OCI-LY7 (cell line): ENCODE measurements at regions not wholly inside any gene's neighbourhood (a gene's known extent, or its start where the extent isn't known, plus 50 kb on each side); places are given as distances from the start of the nearest gene placed in this dataset.

ENCODE experiments used
- EZH2phosphoT487 ChIP-seq: fragments of 200-600 bp; sonication (generic); IDR thresholded peaks from 2 replicates; pipeline ENCODE4 v1.6.1; 2018; ENCODE audit warnings: low read depth, borderline replicate concordance, mild to moderate bottlenecking, mixed run types, antibody characterized with exemption, low read length, moderate library complexity, mixed read lengths
- TF ChIP-seq, protein P1 (sequence below): fragments of 200-600 bp; sonication (generic); conservative IDR thresholded peaks from 2 replicates; pipeline ENCODE4 v1.5.1; 2014; ENCODE audit warnings: mild to moderate bottlenecking, antibody characterized with exemption, low read length, moderate library complexity, mixed read lengths

DNA sequence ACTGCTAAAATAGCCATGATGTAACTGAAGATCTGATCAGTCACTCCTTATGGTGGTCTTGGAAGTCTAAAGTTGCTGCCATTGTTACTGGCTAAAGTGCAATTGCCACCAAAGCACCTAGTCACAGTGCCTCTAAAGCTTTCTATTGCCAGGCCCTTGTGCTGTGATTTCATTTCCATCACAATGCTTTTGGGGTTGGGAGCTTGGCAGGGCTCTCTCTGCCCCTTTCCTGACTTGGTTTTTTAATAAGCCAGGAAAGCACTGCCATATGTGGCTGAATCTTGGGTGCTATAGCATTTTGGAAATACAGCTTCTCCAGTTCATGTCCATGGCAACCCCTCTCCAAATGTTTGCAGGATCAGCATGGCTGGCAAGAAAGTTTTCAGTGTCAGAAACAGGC lies 1712.4 kb upstream of the TENM3 start:
- TF ChIP-seq, protein P1, sequence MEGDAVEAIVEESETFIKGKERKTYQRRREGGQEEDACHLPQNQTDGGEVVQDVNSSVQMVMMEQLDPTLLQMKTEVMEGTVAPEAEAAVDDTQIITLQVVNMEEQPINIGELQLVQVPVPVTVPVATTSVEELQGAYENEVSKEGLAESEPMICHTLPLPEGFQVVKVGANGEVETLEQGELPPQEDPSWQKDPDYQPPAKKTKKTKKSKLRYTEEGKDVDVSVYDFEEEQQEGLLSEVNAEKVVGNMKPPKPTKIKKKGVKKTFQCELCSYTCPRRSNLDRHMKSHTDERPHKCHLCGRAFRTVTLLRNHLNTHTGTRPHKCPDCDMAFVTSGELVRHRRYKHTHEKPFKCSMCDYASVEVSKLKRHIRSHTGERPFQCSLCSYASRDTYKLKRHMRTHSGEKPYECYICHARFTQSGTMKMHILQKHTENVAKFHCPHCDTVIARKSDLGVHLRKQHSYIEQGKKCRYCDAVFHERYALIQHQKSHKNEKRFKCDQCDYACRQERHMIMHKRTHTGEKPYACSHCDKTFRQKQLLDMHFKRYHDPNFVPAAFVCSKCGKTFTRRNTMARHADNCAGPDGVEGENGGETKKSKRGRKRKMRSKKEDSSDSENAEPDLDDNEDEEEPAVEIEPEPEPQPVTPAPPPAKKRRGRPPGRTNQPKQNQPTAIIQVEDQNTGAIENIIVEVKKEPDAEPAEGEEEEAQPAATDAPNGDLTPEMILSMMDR: no peak
- TF ChIP-seq EZH2phosphoT487: no peak
